Loucy (cell line): ENCODE measurements at regions not wholly inside any gene's neighbourhood (a gene's known extent, or its start where the extent isn't known, plus 50 kb on each side); places are given as distances from the start of the nearest gene placed in this dataset.

Source experiments
- CTCF ChIP-seq: fragments of 200-600 bp; sonication (generic); conservative IDR thresholded peaks from 2 replicates; pipeline ENCODE4 v1.5.1; 2014; ENCODE audit warnings: mild to moderate bottlenecking, antibody characterized with exemption, low read length
- EZH2phosphoT487 ChIP-seq: fragments of 200-600 bp; IDR thresholded peaks from 2 replicates; pipeline ENCODE4 v1.6.1; 2018; ENCODE audit warnings: antibody characterized with exemption, mild to moderate bottlenecking, moderate library complexity, borderline replicate concordance

GRCh38 chr19:30256496-30256850 lies 115.7 kb upstream of the ZNF536 start:
- no peak for TF ChIP-seq CTCF
- TF ChIP-seq EZH2phosphoT487, result no peak
